HG03575 (cell line): ENCODE measurements at regions not wholly inside any gene's neighbourhood (a gene's known extent, or its start where the extent isn't known, plus 50 kb on each side); places are given as distances from the start of the nearest gene placed in this dataset.

Experiments
- ATAC-seq: cut with Tn5 transposase; IDR thresholded peaks from one replicate; pipeline ENCODE4 v1.9.1; 2021; ENCODE audit not compliant: unreplicated experiment, insufficient number of reproducible peaks, low FRiP score; ENCODE audit errors: extremely low read depth

DNA sequence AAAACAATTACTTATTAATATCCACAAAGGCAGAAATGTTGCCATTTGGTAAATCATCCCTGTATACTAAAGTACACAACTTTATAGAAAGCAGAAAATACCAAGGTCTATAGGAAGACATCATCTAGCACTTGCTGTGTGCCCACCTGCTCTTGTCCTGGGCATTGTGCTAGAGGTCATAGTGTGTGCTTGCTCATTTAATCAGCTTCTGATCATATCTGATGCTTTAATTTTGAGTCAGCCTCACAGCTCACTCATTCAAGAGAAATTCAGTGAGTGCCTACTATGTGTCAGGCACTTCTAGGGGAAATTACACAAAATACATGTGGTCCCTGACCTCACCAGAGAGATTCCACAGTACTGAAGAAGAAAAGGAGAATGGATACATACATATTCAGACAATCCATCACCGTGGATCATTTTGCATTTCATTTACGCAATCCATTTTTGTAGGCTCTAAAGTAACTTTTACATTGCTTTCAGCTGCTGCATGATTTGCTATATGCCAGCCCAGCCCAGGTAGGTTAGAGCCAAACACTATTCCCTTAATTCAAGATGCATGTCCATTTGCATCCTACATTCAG, 167.9 kb upstream of the MCHR2 start:
- no peak for ATAC-seq

DNA sequence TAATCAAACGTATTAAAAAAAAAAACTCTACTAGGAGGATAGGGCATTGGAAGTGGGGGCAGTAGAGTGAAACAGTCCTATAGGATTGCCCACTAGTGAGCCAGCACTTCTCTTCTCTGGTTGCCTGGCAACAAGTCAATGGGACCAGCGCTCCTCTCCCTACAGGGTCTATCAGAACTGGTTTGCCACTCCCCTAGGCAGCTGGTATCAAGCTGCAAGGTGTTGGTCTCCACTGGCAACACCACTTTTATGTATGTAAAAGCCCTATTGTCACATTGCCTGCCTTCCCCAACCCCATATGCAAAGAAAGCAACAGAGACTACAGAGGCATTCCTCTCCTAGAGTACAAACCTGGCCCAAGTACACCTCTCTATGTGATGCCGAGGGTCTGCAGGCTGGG, 166.9 kb upstream of the MCHR2 start:
- ATAC-seq, result no peak

DNA sequence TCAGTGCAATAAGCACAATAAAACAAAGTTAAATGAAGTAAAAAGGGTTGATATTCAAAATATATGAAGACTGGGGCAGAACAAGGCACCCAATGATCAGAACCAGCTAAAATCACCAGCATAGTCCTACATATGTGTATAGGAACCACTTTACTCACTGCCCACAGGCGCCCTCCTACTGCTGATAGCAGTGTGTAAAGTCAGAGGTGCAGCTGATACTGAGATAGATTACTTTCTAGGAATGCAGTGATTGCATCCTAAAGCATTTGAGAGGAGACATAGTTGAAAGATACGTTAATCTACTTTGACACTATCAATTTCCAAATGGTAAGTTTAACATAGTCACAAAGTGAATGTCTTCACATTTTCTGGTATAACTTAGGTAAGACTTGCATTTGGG, 161.1 kb upstream of the MCHR2 start:
- no peak for ATAC-seq

DNA sequence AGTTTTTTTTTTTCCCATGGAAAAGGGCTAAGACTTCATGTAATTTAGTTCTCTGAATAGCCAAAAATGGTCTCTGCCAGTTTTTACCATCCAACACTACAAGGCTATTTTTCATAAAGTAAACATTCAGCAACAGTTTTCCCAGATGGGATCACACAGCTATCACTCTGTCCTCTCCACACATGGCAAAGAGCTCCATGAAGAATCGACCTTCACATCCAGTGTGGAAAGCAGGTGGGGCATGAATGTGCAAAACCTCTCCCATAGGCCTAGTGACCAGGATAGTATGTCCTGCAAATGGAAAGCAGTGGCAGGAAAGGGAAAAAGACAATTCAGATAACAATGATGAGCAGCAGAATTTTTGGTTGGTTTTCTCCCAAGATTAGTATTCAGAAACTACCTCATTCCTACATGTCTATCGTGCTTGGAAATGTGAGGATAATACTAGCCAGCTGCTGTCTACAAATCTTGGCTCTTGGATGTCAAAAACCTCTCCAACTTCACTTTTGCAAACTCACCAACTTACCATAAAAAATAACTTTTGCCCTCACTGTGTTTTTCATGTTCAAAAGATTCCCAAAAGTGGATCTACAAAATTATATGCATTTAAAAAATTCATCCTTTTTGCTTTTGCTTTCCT, 159.7 kb upstream of the MCHR2 start:
- no peak for ATAC-seq

DNA sequence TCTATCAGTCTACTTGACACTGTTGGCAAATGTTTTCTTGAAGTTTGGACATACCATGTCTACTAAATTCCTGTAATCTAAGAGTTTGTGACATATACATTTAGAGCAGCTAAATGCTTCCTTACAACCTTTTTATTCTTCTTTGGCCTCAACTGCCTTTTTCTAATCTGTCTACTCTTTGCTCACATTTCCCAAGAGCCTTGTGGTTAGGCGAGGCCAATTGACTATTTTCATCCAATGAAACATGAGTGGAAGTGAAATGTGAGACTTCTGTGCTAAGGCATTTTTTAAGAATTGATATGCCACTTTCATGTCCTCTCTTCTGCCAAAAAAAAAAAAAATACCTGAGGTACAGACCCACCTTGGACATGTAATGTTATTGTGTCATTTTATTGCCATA, 158.2 kb upstream of the MCHR2 start:
- ATAC-seq, result no peak

DNA sequence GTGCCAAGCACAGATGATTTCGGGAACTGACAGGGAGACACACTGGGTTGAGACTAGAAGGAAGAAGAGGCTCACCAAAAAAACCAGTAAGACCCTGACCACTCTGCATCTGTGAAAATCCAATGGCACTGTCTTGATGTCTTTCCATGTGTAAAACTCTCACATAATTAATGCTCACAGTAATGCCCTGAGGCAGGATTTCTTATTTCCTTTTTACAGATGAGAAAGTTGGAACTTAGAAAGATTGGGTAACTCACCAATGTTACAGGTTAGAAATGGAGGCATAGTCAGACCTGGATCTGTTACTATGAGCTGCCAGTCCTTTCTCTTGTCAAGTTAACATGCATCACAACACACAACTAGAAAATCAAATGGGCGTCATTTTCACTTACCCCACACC, 151.0 kb upstream of the MCHR2 start:
- ATAC-seq, result no peak

DNA sequence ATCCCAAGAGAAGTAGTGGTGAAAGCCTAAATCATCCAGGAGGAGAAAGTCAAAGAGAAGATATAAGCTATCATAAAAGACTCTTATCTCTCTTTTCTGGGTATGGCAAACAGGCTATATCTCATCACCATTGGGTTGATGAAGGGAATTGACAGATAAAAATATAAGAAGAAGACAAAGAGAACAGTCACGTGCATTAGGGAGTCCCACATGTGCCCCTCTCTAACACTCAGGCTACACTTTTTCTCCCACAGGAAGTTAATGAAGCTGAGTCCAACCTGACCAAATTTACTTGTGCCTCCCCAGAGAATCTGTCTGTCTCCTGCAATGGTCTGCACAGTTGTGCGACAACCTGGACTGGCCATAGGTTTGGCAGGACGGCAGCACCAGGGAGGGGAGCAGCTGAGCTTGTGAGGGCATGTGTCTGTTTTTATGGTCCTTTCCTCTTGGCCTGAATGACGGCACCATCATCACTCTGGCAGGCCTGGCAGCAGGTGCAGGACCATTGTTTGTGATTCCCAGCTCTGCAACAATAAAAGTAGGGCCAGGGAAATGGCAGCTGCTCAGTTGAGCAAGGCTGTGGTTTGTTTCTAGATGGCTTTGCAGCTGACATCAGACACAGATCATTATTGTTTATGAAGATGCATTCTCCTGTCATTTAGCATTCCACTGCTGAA, 144.5 kb upstream of the MCHR2 start:
- no peak for ATAC-seq

DNA sequence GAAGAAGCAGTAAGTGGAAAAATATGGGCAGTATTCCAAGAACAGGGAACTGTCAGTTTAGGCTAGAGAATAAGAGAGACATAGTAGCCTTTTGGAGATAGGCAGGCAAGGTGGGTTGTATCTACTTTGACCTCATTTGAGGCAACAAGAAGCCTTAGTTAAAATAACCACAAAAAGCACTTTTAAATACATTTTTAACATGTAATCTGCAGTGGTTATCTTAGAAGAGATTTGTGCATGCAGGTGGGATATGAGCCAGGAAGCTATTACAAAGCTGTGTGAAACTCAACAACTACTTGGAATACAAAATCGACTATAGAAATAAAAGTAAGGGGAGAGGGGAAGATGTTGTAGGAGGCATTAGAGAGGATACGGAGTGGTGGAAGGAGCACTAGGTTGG, 143.7 kb upstream of the MCHR2 start:
- no peak for ATAC-seq

DNA sequence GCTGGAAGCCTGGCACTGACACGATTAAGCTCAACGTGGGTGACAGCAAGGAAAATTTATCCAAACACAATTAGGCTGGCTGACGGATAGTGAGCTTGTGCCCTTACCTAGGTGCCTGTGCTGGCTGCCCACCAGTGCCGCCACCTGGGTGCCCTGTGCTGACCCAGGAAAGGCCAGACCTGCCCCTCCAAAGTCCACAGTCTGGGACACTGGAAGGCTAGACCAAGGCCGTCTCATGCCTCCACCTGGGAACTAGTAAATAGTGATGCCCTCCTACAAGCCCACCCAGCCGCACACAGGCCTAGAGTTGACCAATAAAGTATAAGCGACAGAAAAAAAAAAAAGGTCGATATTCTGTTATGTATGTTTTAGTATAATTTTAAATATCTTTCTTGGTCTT, 142.6 kb upstream of the MCHR2 start:
- no peak for ATAC-seq

DNA sequence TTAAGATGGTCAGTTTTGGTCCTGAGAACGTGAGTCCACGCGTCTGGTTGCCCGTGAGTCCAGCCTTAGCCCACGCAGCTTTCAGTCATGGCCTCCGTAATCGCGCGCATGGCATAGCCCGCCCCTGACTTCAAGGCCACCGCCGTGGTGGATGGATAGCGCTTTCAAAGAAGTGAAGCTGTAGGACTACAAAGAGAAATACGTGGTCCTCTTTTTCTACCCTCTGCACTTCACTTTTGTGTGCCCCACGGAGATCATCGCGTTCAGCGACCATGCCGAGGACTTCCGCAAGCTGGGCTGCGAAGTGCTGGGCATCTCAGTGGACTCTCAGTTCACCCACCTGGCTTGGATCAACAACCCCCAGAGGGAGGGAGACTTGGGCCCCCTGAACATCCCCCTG, 142.0 kb upstream of the MCHR2 start:
- ATAC-seq, result no peak

DNA sequence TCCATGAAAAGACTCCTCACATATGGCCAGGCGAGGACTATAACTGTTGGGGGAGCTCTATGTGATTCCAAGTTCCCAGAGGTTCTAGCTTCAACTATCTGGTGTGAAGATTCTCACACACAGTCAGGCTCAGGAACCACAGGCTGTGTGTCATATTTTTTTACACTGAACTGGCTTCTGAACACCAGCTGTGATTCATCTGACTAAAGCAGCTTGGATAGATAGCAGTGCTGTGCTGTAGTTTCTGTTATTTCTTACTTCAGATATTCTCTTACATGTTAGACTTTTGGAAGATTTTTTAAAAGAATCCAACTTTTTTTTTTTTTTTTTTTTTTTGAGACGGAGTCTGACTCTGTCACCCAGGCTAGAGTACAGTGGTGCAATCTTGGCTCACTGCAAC, 140.7 kb upstream of the MCHR2 start:
- ATAC-seq, result no peak

DNA sequence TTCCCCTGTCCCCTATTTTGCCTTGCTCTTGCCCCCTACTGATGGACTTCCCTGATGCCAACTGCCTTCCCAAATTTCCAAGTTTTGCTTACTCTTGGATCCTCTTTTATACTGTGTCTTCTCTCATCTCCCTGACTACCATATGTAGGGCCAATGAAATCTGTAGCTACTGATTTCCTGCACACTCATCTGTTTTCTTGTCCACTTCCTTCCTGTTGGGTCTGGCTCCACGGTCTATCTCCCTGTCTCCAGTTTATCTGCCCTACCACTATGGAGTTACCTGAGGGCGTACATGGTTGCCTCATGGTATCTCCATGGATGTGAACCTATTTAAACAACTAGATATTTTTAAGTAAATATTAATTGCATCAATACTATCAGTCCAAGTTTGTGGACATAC, 140.3 kb upstream of the MCHR2 start:
- ATAC-seq, result no peak

DNA sequence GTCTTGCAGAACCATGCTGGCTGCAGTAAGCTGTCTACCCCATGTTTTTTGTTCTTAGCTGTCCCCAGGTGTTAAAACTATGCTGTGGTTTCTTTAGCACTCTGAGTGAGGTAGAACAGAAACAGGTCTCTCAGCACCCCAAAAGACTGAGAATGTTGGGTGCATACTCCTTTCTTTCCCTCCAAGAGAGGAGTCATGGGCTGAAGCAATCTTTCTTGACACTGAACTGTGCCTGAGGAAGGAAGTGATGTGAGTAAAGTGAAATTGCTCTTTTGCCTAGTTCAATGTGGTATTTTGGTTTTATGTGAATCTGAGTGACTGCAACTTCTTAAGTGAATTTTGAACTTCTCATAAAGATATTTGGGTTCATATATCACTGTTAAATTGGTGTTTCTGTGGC, 138.0 kb upstream of the MCHR2 start:
- ATAC-seq, result no peak

DNA sequence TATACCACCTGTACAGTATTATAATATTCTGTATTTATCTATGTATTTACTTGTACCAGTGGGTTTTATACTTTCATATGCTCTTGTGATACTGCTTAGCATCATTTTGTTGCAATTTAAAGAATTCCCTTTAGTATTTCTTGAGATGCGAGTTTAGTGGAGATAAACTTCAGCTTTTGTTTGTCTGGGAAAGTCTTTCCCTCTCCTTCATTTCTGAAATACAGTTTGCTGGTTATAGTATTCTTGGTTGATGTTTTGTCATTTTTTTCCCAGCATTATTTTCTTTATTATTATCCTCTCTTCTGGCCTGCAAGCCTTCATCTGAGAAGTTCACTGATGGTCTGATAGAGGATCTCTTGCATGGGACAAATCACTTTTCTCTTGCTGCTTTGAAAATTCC, 136.6 kb upstream of the MCHR2 start:
- no peak for ATAC-seq

DNA sequence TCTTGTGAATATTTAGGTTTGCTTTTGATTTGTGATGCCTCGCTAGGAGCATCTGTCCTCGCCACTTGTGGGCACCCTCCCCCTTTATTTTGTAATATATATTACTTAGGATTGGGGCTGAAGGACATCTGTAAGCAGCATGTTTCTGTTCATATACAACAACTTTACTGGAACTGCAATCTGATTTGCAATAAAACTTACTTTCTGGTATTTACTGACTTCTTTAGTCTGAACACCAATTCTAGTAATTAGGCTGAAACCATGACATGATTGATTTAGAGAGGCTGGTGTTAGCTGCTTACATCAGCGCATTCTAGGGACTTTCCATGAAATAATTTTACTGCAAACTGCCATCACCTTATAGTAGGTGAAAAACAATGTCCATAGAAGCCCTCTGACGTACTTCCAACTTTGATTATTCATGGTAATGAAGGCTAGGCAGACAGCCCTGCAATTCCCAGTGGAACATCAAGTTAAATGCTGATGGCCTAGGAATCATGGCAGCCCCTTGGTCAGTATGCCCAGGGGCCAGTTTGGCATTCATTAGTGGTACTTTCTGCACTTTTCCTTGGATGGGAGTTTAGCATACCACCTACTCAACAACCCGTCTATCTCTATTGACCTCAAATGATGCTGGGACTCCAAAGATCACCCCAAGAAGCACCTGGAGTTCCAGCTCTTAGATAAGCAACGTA, 132.9 kb upstream of the MCHR2 start:
- ATAC-seq, result no peak

DNA sequence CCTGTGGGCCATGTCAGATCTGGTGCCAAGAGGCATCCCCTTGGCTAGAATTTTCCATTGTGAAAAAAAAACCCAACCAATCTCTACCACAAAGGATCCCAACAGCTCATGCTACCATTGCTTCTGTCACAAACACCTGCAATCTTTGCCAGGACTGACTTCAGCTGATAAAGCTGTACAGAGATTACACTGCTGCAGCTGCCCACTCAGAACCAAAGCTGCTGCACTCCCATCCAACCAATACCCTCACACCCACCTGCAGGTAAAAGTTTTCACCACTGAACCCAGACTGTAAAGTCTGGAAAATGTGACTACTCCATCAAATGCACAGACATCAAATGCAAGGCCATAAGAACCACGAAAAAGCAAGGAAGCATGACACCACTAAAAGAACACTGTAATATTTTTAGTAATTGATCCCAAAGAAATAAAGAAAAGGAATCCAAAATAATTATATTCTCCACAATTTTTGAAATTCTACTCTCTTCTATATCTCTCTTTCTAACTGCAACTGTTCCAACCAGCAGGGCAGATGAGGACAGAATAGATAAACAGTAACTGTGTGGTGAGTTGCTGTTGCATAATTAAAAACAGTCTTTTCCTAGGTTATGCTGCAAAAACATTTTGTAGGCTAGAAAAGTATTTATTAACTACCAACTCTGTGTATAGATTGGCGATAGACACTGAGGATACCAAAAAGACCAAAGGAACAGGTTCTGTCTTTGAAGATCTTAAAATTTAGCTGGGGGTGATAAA, 128.0 kb upstream of the MCHR2 start:
- no peak for ATAC-seq

DNA sequence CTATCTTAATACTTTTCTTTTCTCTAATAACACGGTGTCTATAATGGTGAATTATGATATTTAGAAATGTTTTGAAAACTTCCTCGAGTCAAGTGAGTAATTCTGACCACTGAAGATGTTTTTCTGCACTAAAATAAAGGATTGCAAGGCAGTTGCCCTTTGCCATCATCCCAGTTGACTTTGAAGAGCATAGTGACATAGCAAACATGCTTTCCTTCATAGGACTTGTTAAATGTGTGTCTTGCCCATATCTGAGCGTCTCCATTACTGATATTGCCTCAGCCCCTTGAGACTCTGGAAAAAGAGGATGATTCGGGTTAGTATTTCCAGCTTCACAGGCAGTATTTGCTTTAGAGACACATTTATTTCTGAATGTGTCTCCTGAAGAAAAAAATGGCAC, 125.2 kb upstream of the MCHR2 start:
- no peak for ATAC-seq

DNA sequence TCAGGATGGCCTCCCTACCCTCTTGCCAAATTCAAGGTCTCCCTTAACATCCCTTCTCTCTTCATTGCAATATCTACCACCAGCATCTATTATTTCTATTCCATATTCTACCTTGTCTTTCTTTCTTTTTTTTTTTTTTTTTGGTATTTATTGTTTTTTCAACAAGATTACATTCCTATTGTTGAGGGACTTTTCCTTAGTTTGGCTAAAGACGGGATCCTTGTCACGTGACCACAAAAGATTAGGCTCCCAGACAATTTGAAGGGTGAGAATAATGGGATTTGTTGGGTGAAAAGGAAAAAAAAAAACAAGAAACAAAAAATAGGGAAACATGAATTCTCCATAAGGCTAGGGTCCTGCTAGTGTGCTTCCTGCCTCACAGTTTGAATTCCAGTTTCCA, 124.3 kb upstream of the MCHR2 start:
- no peak for ATAC-seq

DNA sequence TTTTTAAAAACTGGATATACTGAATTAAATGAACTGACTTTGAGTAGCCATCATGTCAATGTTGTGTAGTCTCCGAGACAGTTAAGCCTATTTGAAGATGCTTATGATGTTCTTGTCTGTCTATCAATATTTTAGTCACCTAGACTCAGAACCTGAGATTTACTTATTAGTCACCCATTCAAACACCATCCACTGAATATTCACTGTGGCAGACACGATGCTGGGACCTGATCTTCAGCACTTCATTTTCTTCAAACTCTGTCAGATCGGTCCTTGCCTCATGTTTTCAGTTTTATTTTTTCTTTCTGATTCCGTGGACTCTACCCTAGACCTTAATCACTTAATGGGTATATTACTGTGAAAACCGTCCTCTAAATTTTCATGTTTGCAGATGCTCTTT, 123.7 kb upstream of the MCHR2 start:
- no peak for ATAC-seq
